ENCODE measurements at regions not wholly inside any gene's neighbourhood (a gene's known extent, or its start where the extent isn't known, plus 50 kb on each side); places are given as distances from the start of the nearest gene placed in this dataset.

GRCh38 chr6:120395330-120395729 lies 939.0 kb downstream of the TBC1D32 start:
- in situ Hi-C loops (cut with HindIII; ENCODE audit: extremely low pct_ligation_motif_present, low pct_unique_long_range_greater_than_20kb), result no loop called here
- ChIA-PET POLR2A (no interaction called here), CTCF (ENCODE audit: low intra/inter-chr PET ratio, low total read pairs) (no interaction called here)
- no TSS peak for BruUV-seq (replicated peaks)
- Histone ChIP-seq H2AFZ (ENCODE audit: low read length) (no peak overlapping the region), H3K27ac (ENCODE audit: extremely low read length, insufficient read depth, low read length) (no peak overlapping the region), H3K36me3 (replicated peaks in 1 of 2; ENCODE audit: control insufficient read depth in 1 of 2, insufficient read depth in 2 of 2, low read length in 2 of 2) (no peaks in the 10 kb centered on the region), H4K20me1 (ENCODE audit: insufficient read depth, low read length) (no peaks in the 10 kb centered on the region), H3K4me2 (ENCODE audit: low read depth, low read length) (no peak overlapping the region), H3K9ac (ENCODE audit: insufficient read depth, low read depth, low read length) (no peak overlapping the region), H3K79me2 (ENCODE audit: insufficient read depth, low read length) (no peaks in the 10 kb centered on the region), H3K27me3 (ENCODE audit: control insufficient read depth in 1 of 2, insufficient read depth in 2 of 2, low read length in 2 of 2) (no peaks in the 10 kb centered on the region), H3K9me3 (ENCODE audit: low read length) (no peaks in the 10 kb centered on the region), H3K4me3 (replicated peaks in 1 of 3; ENCODE audit: insufficient read depth in 1 of 3, low read depth in 2 of 3, low read length in 3 of 3) (no peak overlapping the region), H3K4me1 (ENCODE audit: insufficient read depth, low read length) (no peaks in the 10 kb centered on the region)
- DNase-seq (ENCODE audit: low spot score) (no peak), ATAC-seq (no peak), FAIRE-seq (no peak)
- 75% methylated on average over 1 of the region's 1 CpG for WGBS (ENCODE audit: low lambda C conversion rate)
- TF ChIP-seq MAFF (IDR thresholded peaks at IDR 0.05; ENCODE audit: low read depth, low read length) (peak; percentile 71), ZNF180 (CRISPR knock-in tag; IDR thresholded peaks at IDR 0.05; ENCODE audit: borderline replicate concordance, low read depth) (no peak), MAFK (conservative IDR thresholded peaks at IDR 0.05 in 1 of 2, IDR thresholded peaks at IDR 0.05 in 1 of 2; ENCODE audit: low read length in 2 of 2) (peak; percentile 73 to 82; a peak in 3 of 4 replicates), SMARCC2 (IDR thresholded peaks at IDR 0.05) (no peak)
- intact Hi-C loops (cut with micrococcal nuclease; ENCODE audit: unreplicated experiment), result no loop called here

GRCh38 chr6:120392941-120393340 lies 941.3 kb downstream of the TBC1D32 start:
- Histone ChIP-seq H3K27ac (ENCODE audit: extremely low read length, insufficient read depth, low read length) (no peak overlapping the region), H4K20me1 (ENCODE audit: insufficient read depth, low read length) (no peaks in the 10 kb centered on the region), H3K79me2 (ENCODE audit: insufficient read depth, low read length) (no peaks in the 10 kb centered on the region), H3K9me3 (ENCODE audit: low read length) (no peaks in the 10 kb centered on the region), H3K4me1 (ENCODE audit: insufficient read depth, low read length) (no peaks in the 10 kb centered on the region), H2AFZ (ENCODE audit: low read length) (no peak overlapping the region), H3K27me3 (ENCODE audit: control insufficient read depth in 1 of 2, insufficient read depth in 2 of 2, low read length in 2 of 2) (no peaks in the 10 kb centered on the region; a peak in 1 of 5 replicates), H3K9ac (ENCODE audit: insufficient read depth, low read depth, low read length) (no peak overlapping the region), H3K4me3 (replicated peaks in 1 of 3; ENCODE audit: insufficient read depth in 1 of 3, low read depth in 2 of 3, low read length in 3 of 3) (no peak overlapping the region), H3K36me3 (replicated peaks in 1 of 2; ENCODE audit: control insufficient read depth in 1 of 2, insufficient read depth in 2 of 2, low read length in 2 of 2) (no peaks in the 10 kb centered on the region), H3K4me2 (ENCODE audit: low read depth, low read length) (no peak overlapping the region)
- ATAC-seq, result no peak
- ChIA-PET POLR2A (no interaction called here), CTCF (ENCODE audit: low intra/inter-chr PET ratio, low total read pairs) (no interaction called here)
- FAIRE-seq, result no peak
- in situ Hi-C loops (cut with HindIII; ENCODE audit: extremely low pct_ligation_motif_present, low pct_unique_long_range_greater_than_20kb), result no loop called here
- BruUV-seq (replicated peaks), result no TSS peak
- intact Hi-C loops (cut with micrococcal nuclease; ENCODE audit: unreplicated experiment), result no loop called here
- DNase-seq (ENCODE audit: low spot score), result no peak
- WGBS (ENCODE audit: low lambda C conversion rate), result 49% methylated on average over 2 of the region's 2 CpGs
- TF ChIP-seq PLSCR1 (CRISPR knock-in tag; IDR thresholded peaks at IDR 0.05; ENCODE audit: borderline replicate concordance) (no peak), PHB2 (IDR thresholded peaks at IDR 0.05; ENCODE audit: partially characterized antibody) (no peak), TP53 (CRISPR knock-in tag; conservative IDR thresholded peaks at IDR 0.05) (no peak), U2AF2 (IDR thresholded peaks at IDR 0.05; ENCODE audit: low read depth, low read length) (no peak), ZNF777 (CRISPR knock-in tag; IDR thresholded peaks at IDR 0.05) (no peak), RAD21 (CRISPR knock-in tag; IDR thresholded peaks at IDR 0.05) (no peak), WIZ (CRISPR knock-in tag; IDR thresholded peaks at IDR 0.05) (no peak), CREB3 (CRISPR knock-in tag; IDR thresholded peaks at IDR 0.05) (no peak), NR0B2 (CRISPR knock-in tag; IDR thresholded peaks at IDR 0.05) (no peak), ZNF350 (CRISPR knock-in tag; IDR thresholded peaks at IDR 0.05; ENCODE audit: borderline replicate concordance, low read depth) (no peak), ZHX1 (CRISPR knock-in tag; IDR thresholded peaks at IDR 0.05; ENCODE audit: low read depth) (no peak), NFATC3 (CRISPR knock-in tag; IDR thresholded peaks at IDR 0.05) (no peak)
